ENCODE measurements at regions not wholly inside any gene's neighbourhood (a gene's known extent, or its start where the extent isn't known, plus 50 kb on each side); places are given as distances from the start of the nearest gene placed in this dataset.

DNA sequence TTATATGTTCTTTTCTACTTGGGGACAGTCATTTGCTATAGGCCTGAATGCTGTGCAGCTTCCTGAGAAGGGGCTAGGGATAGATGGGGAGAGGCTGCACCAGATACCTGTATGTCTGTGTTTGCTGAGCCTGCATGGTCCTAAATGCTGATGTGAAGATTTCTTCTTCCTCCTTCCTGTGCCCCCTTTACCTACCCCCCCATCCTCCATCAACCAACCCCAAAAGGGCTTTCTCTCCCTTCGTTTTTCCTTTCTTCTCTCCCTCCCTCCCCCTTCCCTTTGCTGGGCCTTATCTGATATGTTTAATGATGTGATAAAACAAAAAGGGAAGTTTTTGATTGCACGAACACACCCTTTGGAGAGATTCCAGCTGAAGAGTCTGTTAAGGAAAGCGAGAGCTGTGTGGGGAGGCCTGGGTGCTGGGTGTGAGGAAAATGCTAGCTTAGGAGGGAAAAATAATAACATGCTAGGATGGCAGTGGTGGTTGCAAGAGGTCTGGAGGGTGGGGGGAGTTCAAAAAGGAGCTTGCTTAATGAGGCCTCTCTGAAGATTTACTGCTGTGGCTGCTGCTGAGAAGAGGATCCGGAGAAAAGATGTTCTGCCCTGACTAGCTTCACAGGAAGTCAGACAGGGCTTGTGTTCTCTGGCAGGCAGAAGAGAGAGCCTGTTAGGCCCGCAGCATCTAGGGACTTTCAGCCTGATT lies 101.8 kb downstream of the SAMD9 start:
- peak; percentile 23 for DNase-seq (ENCODE audit: low spot score)

DNA sequence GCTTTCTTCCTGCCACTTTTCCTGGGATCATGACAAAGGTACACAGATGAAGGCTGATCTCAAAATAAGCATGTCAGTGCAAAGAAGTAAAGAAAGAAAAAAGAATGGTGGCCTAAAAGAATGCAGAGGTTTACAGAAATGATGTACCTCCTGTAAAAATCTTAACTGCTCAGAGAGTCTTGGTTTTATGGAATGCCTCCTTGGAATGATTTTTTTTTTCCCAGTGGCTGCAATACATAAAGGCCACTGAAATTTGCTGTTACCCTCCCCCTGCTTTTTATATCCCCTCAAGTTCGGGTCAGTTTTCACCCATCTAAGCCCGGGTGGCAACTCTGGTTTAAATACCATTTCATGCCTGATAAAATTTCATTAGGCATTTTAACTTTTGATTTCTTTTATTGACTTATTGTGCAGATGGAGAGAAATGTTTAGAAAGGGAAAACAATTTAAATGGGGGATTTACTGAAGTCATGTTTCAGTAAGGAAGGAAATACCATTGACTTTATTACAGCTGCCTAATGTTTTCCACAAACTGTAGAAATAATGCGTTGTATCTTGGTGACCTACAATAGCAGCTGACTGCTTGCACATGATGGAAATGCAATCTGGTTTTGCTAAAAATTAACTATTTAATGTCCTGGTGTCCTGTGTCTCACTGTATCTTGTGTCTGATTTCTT lies 102.5 kb downstream of the SAMD9 start:
- DNase-seq (ENCODE audit: low spot score): no peak

DNA sequence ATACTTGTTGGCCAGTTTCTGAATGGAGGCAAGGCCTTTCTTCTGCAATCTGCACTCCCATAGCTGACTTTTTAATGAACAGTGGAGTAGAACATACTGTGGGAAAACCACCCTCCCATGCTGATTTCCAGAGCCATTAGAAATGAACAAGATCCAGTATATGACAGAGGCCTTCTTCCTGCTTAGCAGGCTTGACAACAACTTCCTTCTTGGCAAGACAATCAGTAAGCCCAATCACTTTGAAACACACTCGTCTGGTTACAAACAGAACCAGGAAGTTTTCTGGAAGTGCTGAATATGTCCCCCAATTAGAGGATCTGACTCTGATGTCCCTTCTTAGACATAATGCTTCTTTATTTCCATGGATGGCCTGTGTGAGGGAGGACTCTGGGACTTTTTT lies 103.4 kb downstream of the SAMD9 start:
- DNase-seq (ENCODE audit: low spot score): no peak

DNA sequence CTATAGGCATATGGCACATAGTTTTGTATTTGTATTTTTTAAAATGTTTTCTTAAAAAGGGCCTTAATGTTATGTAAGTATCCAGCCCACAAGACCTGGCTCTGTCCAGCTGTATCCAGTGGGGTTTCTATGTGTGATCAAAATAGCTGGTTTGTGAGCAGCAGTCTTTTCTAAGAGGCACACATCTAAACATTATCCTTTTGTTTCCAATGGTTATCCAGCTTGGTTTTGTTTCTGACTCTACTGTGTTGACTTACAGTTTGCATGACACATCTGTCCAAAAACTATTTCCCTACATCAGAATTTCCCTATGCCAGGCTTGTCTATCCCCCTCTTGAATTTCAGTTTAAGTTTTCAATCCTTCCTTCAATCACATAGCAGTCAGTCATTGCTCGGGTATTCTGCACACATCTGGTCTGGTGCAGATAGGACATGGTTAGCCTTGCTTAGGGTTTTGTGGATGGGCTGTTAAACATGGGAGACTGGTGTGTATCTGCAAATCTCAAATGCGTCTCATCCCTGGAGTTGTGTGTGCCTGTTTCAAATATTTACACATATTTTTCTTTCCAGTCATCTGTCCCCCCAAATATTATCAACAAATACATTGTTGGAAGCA lies 104.2 kb downstream of the SAMD9 start:
- DNase-seq (ENCODE audit: low spot score): no peak

DNA sequence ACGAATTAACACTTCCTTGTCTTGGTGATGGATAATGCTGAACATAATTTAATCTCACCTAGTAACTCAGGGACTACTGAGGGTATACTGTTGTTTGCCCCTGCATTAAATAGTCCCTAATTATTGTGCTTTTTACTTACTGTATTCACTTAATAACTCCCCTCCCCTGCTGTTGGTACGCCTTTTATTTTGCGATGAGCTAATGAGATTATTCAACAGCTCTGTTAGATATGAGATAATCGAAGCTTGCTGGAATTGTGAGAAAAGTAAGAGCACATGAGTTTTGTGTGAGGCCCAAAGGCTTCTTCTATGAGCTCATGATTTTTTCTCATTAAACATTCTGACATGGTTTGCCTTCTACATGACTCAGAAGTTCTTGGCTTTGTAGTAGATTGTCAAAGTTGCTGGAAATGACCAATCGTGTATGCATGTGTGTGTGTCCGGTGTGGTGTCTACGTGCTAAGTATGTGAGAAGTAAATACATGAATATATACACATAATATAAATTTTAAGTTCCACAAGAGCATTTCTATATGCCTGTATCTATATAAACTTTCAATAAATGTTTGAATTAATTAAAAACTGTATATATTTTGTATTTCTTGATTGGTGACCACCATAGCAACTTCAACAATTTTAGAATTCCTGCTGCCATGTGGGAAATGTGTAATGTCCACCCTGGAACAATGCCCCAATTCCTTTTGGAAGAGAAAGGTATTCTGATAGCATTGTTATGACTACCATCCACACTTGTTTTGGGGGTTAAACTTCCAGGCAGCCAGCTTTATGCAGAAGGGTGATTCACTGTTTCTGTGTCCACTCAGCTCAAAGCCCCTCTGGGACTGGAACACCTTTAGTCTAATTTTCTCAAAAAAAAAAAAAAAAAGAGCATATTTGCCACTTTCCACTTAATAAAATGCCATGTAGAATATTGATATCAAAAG lies 106.2 kb downstream of the SAMD9 start:
- DNase-seq (ENCODE audit: low spot score): peak; percentile 60

DNA sequence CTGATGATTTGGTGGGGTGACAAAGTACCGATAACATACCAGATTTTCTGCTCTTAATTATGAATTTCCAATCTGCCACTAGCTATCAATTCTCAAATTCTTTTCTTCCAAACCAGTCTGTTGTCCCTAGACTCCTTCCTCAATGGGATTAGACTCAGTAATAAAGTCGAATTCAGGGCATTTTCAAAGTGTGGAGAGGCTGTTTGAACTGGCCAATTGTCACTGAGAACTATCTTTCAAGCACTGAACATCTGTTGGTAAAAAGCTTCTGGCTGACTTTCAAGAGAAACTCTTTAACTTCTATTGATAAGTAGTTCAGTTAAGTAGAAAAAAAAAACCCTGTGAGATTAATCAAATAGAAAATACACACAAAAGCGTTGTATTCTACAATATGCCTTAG lies 108.9 kb downstream of the SAMD9 start:
- DNase-seq (ENCODE audit: low spot score): no peak

DNA sequence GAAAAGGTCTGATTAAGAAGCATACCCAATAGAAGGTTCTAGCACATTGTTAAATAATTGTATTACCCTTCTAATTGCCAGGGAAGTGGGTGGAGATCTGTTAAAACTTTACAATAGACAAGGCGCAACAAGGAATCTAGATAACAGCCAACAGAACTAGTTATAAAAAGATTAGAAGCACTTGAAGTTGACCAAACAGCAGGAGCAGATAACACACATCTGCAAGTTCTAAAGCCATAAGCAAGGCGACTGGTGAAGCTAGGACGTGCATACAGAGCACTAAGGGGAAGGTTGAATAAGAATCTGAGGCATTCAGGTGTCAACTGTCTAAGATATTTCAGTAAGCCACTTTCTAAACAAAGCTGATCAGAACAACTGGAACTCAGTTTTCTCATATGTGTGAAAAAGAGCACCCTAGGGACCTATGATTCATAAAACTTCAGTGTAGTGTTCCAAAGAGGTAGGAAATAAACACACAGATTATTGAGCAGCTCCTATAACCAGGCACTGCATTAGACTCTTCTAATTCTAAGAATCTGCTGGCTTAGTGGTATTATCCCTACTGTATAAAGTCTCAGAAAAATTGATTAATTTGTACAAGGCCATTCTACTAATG lies 111.2 kb downstream of the SAMD9 start:
- no peak for DNase-seq (ENCODE audit: low spot score)

DNA sequence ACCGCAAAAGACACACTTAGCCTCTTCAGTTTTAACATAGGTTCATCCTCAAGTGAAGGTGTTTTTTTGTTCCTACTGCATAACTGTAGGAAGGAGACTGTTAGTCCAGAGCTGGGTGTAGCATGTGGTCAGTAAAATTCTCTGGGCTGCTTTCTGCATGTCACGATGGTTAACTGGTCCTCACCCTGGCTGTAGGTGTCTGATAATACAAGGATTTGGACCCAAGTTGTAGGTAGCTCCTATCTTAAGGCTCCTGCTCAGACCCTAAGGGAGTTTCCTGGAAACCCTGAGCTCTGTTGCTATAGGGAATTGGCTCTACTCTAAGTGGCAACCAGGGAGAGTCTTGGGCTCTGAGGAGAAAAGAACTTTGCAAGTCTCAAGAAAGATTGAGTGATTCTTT lies 112.9 kb downstream of the SAMD9 start:
- no peak for DNase-seq (ENCODE audit: low spot score)

DNA sequence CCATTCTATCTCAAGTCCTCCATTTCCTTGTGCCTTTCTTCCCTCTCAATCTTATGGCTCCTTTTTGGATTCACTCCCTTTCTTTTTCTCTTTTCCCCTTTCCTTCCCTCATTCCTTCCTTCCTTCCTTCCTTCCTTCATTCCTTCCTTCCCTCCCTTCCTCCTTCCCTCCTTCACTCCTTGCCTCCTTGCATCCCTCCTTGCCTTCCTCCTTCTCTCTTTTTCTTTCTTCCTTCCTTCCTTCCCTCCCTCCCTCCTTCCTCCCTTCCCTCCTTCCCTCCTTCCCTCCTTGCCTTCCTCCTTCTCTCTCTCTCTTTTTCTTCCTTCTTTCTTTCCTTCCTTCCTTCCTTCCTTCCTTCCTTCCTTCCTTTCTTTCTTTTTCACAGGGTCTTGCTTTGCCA lies 120.1 kb downstream of the SAMD9 start:
- DNase-seq (ENCODE audit: low spot score): no peak

DNA sequence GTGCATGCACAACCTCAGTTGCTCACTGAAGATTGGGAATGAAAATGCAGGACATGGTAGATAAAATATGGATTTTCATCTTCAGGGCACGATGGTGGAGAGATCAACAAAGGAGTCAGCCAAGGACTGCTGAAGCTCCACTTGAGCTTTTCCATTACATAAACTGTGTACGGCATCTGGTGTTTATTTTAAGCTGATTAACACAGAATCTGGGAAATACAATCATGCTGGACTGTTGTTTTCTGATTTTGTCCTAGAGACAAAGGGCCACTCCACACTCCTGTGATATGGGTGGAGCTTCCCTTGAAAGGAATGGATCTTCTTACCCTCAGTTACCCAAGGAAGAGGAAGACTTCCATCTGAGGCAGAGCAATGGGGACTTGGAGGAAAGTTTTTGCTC lies 120.6 kb downstream of the SAMD9 start:
- no peak for DNase-seq (ENCODE audit: low spot score)

DNA sequence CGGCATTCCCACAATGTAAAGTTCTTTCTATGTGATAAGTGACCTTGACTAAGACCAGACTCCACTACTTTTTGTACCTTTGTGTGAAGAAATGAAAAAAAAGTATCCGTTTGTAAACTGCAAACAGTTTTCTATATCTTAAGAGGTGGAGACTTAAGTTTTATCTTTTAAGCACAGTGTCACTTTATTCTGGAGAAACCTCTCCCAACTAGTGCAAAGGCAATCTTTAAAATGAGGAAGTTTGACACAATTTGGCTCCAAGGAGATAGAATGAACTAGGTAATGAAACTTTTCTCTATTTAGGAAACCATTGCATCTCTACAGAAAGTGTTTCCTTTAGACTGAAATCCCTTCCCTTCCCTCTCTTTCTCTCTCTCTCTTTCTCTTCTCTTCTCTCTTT lies 122.9 kb downstream of the SAMD9 start:
- no peak for DNase-seq (ENCODE audit: low spot score)

DNA sequence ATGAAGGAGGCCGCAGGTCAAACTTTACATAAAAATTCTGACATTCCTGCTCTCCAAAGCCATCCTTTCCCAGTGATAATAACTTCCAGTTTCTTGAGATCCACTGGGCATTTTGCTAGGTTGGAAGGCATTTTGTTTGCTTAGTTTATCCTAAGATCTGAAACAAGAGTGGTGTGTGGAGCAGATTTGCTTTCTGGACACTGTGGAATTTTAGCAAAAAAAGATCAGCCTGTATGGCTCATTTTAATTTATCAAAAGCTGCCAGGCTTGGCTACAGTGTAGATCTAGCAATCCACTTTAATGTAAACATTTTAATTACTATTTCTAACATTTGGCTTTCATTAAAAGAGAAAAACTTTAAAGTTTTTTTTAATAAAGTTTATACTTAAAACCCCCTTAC lies 124.8 kb downstream of the SAMD9 start:
- DNase-seq (ENCODE audit: low spot score): no peak

DNA sequence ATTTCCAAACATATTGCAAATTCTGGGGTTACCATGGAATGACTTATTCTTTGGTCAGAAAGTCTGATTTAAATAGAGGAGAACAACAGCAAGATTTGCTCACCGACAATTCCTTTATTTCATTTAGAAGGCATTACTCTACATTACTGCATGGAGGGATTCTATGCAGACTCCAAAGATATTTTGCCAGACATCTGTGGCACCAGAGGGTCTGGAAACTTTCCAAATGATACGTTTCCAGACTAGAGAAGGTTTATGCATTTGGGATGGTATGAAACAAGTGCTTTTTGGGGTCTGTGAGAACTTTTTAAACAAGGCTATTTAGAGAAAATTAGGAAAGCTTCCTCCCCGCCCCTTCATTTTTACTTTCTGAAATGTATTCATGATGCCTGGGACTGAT lies 125.3 kb downstream of the SAMD9 start:
- no peak for DNase-seq (ENCODE audit: low spot score)

DNA sequence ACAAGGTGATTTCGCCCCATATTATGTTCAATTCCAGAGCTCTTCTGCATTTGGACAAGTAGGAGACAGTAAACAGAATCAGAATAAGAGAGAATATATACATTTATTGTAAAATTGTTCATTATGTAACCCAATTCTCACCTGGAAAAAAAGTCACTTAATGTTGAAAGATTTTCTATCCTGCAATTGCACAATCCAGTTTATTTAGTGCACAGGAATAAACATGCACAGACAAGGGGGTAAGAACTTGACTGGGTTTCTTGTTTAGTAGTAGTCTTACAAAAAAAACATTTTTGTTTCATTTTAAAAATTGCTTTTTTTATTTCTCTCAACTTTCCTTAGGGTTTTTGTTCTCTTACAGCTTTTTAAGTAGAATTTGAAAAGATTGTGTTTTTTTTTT lies 126.6 kb downstream of the SAMD9 start:
- no peak for DNase-seq (ENCODE audit: low spot score)

DNA sequence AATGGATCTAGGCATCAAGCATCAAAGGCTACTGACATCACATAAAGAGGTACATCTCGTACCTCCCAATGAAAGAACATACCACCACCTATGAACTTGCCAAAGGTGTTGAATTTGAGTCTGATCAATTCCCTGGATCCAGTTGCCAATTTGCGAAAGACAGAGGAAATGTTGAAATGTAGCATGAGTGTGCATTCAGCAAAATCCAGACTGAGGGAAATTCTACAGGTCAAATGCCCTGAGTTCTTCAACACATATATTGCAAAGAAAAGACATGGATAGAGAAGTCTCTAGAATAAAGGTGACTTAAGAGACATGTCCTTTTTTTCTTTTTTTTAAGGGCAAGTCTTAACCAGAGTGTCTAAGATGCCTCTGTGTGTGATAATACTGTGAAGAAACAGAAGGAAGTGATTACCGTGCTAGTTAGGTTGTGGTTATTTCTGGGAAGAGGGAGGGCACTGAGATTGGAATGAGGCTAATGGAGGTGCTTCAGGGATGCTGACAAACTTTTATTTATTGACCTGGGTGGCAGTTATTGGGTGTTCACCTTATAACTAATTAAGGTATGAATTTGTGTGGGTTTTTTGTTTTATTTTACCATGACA lies 128.7 kb downstream of the SAMD9 start:
- DNase-seq (ENCODE audit: low spot score): peak; percentile 16

DNA sequence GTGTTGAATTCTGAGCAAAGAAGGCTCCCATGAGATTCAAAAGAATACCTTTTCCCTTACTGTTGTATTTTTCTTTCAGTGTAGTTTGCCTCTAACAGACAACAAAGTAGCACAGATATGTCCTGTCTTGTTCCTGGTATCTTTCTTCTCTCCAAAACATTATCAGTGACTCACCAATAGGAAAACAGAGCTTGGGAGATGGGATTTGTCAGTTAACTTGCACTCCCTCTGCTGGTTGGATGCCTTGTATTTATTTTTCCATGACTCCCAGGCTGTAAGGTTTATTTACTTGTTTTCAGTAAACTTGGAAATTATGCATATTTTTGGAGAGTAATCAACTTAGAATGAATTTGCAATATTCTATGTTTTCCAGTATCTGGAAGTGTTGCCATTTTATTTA lies 129.7 kb downstream of the SAMD9 start:
- peak; percentile 80 for DNase-seq (ENCODE audit: low spot score)

DNA sequence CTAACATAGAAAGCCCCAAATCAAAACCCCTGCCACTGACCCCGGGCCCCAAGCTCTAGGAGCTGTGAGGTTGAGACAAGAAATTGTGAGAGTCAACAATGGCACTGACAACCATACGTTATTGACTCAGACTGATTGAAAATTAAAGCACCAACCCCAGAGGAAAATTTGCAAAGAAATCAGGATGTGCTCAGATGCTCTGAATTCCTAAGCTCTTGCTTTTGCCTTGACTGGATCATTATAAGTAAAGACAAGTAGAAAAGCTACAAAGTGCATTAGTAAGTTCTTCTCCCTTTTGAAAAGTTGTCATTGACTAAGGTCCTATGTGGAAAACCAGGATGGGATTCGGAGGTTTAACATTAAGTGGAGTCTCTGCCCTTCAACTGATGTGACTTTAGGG lies 130.2 kb downstream of the SAMD9 start:
- no peak for DNase-seq (ENCODE audit: low spot score)

DNA sequence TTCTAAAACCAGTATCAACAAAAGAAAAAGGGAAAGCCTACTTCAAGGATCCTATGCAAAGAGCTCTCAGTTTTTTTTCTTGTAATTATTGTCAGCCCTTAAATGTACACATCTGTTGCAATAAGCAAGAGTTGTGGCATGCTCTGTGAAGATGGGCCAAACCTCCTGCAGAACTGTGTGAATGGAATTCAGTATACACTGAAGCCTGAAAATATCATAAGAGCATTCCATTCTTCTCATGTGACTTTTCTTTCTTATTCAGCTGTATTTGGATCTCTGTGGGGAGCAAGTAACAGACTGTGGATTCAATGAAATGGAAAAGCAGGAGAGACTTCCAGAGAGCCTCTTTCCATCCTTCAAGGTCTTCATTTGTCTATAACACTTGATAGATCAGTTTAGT lies 130.7 kb downstream of the SAMD9 start:
- no peak for DNase-seq (ENCODE audit: low spot score)

DNA sequence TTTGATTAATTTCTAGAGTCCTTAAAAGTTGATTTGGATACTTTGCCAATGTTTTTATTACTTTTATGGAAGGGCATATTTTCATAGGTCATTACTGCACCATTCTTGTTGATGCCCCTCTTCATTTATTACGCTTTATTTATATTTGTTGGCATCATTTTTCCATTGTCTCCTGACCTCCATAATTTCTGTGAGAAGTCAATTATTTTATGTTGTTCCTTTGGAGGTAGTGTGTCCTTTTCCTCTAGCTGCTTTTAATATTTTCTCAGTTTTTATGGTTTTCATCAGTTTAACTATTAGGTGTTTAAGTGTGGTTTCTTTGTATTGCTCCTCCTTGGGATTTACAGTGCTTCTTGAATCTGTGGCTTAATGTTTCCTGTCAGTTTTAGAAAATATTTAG lies 134.9 kb downstream of the SAMD9 start:
- no peak for DNase-seq (ENCODE audit: low spot score)

DNA sequence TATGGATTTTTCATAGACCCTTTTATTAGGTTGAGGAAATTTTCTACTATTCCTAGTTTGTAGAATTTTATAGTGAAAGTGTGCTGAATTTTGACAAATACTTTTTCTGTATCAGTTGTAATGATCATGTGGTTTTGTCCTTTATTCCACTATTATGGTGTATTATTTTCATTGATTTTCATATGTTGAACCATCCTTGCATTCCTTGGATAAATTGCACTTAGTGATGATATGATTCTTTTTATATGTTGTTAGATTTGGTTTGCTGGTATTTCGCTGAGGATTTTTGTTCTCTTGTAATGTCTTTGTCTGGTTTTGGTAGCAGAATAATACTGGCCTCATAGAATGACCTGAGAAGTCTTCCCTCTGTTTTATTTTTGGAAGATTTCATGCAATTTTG lies 140.6 kb upstream of the CDK6 start:
- no peak for DNase-seq (ENCODE audit: low spot score)

DNA sequence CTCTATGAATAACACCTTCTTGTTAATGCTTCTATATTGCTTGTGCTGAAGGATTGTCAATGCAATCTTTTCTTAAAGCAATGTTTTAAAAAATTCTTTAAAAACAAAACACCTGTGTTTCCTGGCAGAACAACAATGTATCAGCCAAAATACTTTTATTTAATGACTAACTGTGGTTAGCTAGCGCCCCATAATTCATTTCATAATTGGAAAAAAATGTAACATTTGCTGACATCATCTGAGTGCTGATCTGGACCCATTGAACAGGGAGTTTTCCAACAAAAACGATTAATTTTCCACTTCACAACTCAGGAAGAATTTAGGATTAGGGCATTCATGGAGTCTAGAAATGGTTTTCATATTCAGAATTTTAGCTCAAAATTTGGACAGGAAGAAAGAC lies 137.6 kb upstream of the CDK6 start:
- DNase-seq (ENCODE audit: low spot score): peak; percentile 40
